ENCODE measurements at regions not wholly inside any gene's neighbourhood (a gene's known extent, or its start where the extent isn't known, plus 50 kb on each side); places are given as distances from the start of the nearest gene placed in this dataset.

DNA sequence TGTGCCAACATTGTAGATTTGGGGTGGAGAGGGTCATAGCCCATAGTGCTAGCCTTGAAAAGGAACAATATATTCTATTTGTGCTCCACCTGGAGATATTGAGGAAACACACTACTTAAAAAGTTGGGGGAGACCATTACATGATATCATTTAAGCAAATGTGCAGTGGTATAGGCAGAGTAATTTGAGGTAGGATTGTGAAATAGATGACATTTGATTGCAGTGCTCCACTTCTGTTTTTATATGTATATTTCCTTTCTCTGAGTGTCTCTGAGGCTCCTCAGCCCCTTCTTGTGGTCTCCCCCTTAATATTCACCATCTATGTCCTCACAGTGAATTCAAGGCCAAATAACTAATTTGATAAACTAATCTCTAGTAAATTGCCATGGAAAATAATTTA lies 85.6 kb upstream of the NMU start:
- Mint-ChIP-seq H3K27me3 (ENCODE audit: low read depth, unreplicated experiment) (no peaks in the 10 kb centered on the region), H3K9me3 (ENCODE audit: unreplicated experiment) (no peaks in the 10 kb centered on the region), H3K4me3 (ENCODE audit: unreplicated experiment) (no peak overlapping the region), H3K36me3 (ENCODE audit: low read depth, unreplicated experiment) (no peaks in the 10 kb centered on the region), H3K4me1 (ENCODE audit: low read depth, unreplicated experiment) (no peaks in the 10 kb centered on the region), H3K27ac (ENCODE audit: unreplicated experiment) (no peak overlapping the region)
- FAIRE-seq: no peak
- no peaks in the 10 kb centered on the region for H4K20me1 ChIP-seq (ENCODE audit: insufficient read depth, low read length)
- no peak for TF ChIP-seq EZH2 (IDR thresholded peaks at IDR 0.05; ENCODE audit: insufficient read depth, low read length)
- TF ChIP-seq, protein P1, sequence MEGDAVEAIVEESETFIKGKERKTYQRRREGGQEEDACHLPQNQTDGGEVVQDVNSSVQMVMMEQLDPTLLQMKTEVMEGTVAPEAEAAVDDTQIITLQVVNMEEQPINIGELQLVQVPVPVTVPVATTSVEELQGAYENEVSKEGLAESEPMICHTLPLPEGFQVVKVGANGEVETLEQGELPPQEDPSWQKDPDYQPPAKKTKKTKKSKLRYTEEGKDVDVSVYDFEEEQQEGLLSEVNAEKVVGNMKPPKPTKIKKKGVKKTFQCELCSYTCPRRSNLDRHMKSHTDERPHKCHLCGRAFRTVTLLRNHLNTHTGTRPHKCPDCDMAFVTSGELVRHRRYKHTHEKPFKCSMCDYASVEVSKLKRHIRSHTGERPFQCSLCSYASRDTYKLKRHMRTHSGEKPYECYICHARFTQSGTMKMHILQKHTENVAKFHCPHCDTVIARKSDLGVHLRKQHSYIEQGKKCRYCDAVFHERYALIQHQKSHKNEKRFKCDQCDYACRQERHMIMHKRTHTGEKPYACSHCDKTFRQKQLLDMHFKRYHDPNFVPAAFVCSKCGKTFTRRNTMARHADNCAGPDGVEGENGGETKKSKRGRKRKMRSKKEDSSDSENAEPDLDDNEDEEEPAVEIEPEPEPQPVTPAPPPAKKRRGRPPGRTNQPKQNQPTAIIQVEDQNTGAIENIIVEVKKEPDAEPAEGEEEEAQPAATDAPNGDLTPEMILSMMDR (IDR thresholded peaks at IDR 0.05; ENCODE audit: insufficient read depth, low read depth, low read length): no peak
- no peak overlapping the region for H3K4me2 ChIP-seq (ENCODE audit: low read length)
- no peak overlapping the region for H3K9ac ChIP-seq (ENCODE audit: low read length)
- H3K79me2 ChIP-seq (ENCODE audit: insufficient read depth, low read length): no peaks in the 10 kb centered on the region
- no peak overlapping the region for H3K27ac ChIP-seq (ENCODE audit: low read depth, low read length)
- no peaks in the 10 kb centered on the region for H3K36me3 ChIP-seq (ENCODE audit: insufficient read depth, low read length)
- H3K9me3 ChIP-seq (ENCODE audit: insufficient read depth, low read depth, low read length): no peaks in the 10 kb centered on the region
- no peak for DNase-seq (ENCODE audit: low read depth)
- no peaks in the 10 kb centered on the region for H3K4me1 ChIP-seq (ENCODE audit: insufficient read depth, low read length)
- H3K4me3 ChIP-seq (ENCODE audit: insufficient read depth, low read depth, low read length): no peak overlapping the region
- no peak overlapping the region for H2AFZ ChIP-seq (ENCODE audit: low read depth, low read length)
- no peaks in the 10 kb centered on the region for H3K27me3 ChIP-seq (ENCODE audit: insufficient read depth, low read length)

DNA sequence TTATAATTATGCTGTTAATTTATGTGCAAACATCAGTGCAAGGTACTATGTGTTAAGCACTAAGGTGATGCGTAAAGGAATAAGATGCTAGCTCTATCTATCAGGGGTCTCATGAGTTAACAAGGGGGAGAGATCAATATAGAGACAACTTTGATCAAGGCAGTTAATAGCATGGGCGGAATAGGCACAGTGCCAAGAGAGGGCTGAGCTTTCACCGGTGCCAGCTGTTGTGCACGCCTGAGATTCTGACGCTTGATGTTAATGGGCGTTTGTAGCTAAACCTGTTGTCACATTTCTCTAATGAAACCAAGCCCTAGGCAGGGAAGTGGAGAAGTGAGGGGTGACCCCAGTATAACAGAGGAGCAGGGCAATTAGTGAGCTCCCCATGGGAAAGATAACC lies 86.0 kb upstream of the NMU start:
- H3K9me3 Mint-ChIP-seq (ENCODE audit: unreplicated experiment): no peaks in the 10 kb centered on the region
- H4K20me1 ChIP-seq (ENCODE audit: insufficient read depth, low read length): no peaks in the 10 kb centered on the region
- no peaks in the 10 kb centered on the region for H3K36me3 ChIP-seq (ENCODE audit: insufficient read depth, low read length)
- no peaks in the 10 kb centered on the region for H3K4me1 Mint-ChIP-seq (ENCODE audit: low read depth, unreplicated experiment)
- no peak for TF ChIP-seq EZH2 (IDR thresholded peaks at IDR 0.05; ENCODE audit: insufficient read depth, low read length)
- TF ChIP-seq, protein P1 (IDR thresholded peaks at IDR 0.05; ENCODE audit: insufficient read depth, low read depth, low read length): no peak
- H3K79me2 ChIP-seq (ENCODE audit: insufficient read depth, low read length): no peaks in the 10 kb centered on the region
- no peak for FAIRE-seq
- H3K4me2 ChIP-seq (ENCODE audit: low read length): no peak overlapping the region
- H3K9ac ChIP-seq (ENCODE audit: low read length): no peak overlapping the region
- H3K4me1 ChIP-seq (ENCODE audit: insufficient read depth, low read length): no peaks in the 10 kb centered on the region
- H3K27ac Mint-ChIP-seq (ENCODE audit: unreplicated experiment): no peak overlapping the region
- no peaks in the 10 kb centered on the region for H3K27me3 Mint-ChIP-seq (ENCODE audit: low read depth, unreplicated experiment)
- no peaks in the 10 kb centered on the region for H3K9me3 ChIP-seq (ENCODE audit: insufficient read depth, low read depth, low read length)
- DNase-seq (ENCODE audit: low read depth): no peak
- no peak overlapping the region for H2AFZ ChIP-seq (ENCODE audit: low read depth, low read length)
- H3K4me3 Mint-ChIP-seq (ENCODE audit: unreplicated experiment): no peak overlapping the region
- no peaks in the 10 kb centered on the region for H3K27me3 ChIP-seq (ENCODE audit: insufficient read depth, low read length)
- no peak overlapping the region for H3K4me3 ChIP-seq (ENCODE audit: insufficient read depth, low read depth, low read length)
- H3K36me3 Mint-ChIP-seq (ENCODE audit: low read depth, unreplicated experiment): no peaks in the 10 kb centered on the region
- no peak overlapping the region for H3K27ac ChIP-seq (ENCODE audit: low read depth, low read length)

DNA sequence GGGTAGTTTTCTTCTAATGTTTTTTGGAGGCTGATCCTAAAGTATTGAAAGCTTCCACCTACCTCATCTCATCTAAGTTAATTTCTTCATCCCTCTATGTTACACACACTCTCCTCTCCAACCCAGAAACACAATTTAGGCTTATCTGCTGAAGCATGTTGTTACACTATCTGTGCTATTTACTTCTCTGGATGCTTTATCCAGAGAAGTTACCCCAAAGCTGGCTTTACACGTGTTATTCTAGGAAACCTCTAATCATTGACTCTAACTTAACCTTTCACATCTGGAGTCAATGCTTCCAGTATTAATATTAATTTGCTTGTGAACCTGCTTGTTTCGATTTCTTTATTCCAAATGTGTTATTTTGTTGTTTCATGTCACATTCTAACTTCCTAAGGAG lies 87.3 kb upstream of the NMU start:
- Histone ChIP-seq H3K36me3 (ENCODE audit: insufficient read depth, low read length) (no peaks in the 10 kb centered on the region), H2AFZ (ENCODE audit: low read depth, low read length) (no peak overlapping the region), H3K4me2 (ENCODE audit: low read length) (no peak overlapping the region), H3K27me3 (ENCODE audit: insufficient read depth, low read length) (no peaks in the 10 kb centered on the region), H3K27ac (ENCODE audit: low read depth, low read length) (no peak overlapping the region), H4K20me1 (ENCODE audit: insufficient read depth, low read length) (no peaks in the 10 kb centered on the region), H3K4me1 (ENCODE audit: insufficient read depth, low read length) (no peaks in the 10 kb centered on the region), H3K4me3 (ENCODE audit: insufficient read depth, low read depth, low read length) (no peak overlapping the region), H3K9me3 (ENCODE audit: insufficient read depth, low read depth, low read length) (no peaks in the 10 kb centered on the region), H3K9ac (ENCODE audit: low read length) (no peak overlapping the region), H3K79me2 (ENCODE audit: insufficient read depth, low read length) (no peaks in the 10 kb centered on the region)
- H3K36me3 Mint-ChIP-seq (ENCODE audit: low read depth, unreplicated experiment): no peaks in the 10 kb centered on the region
- no peaks in the 10 kb centered on the region for H3K4me1 Mint-ChIP-seq (ENCODE audit: low read depth, unreplicated experiment)
- no peaks in the 10 kb centered on the region for H3K9me3 Mint-ChIP-seq (ENCODE audit: unreplicated experiment)
- H3K27ac Mint-ChIP-seq (ENCODE audit: unreplicated experiment): no peak overlapping the region
- DNase-seq (ENCODE audit: low read depth) (no peak), FAIRE-seq (no peak)
- no peaks in the 10 kb centered on the region for H3K27me3 Mint-ChIP-seq (ENCODE audit: low read depth, unreplicated experiment)
- no peak overlapping the region for H3K4me3 Mint-ChIP-seq (ENCODE audit: unreplicated experiment)
- TF ChIP-seq EZH2 (IDR thresholded peaks at IDR 0.05; ENCODE audit: insufficient read depth, low read length): no peak
- TF ChIP-seq, protein P1 (IDR thresholded peaks at IDR 0.05; ENCODE audit: insufficient read depth, low read depth, low read length): no peak
